ES-I3 (cell line): ENCODE measurements at regions not wholly inside any gene's neighbourhood (a gene's known extent, or its start where the extent isn't known, plus 50 kb on each side); places are given as distances from the start of the nearest gene placed in this dataset.

Source experiments
- H3K36me3 ChIP-seq: 2 replicates; pipeline ENCODE4 v1.6.1; 2013; ENCODE audit warnings: mild to moderate bottlenecking, low read length, control low read depth, moderate library complexity; ENCODE audit not compliant: insufficient read depth
- H3K4me1 ChIP-seq: 2 replicates; pipeline ENCODE4 v1.6.1; 2013; ENCODE audit warnings: mild to moderate bottlenecking, control low read depth, low read length; ENCODE audit not compliant: insufficient read depth
- H3K9ac ChIP-seq: 2 replicates; pipeline ENCODE4 v1.6.1; 2013; ENCODE audit warnings: low read depth, mild to moderate bottlenecking, low read length, moderate library complexity
- H3K9me3 ChIP-seq: 2 replicates; pipeline ENCODE4 v1.6.1; 2013; ENCODE audit warnings: mild to moderate bottlenecking, low read length, moderate library complexity; ENCODE audit not compliant: control insufficient read depth, insufficient read depth

DNA sequence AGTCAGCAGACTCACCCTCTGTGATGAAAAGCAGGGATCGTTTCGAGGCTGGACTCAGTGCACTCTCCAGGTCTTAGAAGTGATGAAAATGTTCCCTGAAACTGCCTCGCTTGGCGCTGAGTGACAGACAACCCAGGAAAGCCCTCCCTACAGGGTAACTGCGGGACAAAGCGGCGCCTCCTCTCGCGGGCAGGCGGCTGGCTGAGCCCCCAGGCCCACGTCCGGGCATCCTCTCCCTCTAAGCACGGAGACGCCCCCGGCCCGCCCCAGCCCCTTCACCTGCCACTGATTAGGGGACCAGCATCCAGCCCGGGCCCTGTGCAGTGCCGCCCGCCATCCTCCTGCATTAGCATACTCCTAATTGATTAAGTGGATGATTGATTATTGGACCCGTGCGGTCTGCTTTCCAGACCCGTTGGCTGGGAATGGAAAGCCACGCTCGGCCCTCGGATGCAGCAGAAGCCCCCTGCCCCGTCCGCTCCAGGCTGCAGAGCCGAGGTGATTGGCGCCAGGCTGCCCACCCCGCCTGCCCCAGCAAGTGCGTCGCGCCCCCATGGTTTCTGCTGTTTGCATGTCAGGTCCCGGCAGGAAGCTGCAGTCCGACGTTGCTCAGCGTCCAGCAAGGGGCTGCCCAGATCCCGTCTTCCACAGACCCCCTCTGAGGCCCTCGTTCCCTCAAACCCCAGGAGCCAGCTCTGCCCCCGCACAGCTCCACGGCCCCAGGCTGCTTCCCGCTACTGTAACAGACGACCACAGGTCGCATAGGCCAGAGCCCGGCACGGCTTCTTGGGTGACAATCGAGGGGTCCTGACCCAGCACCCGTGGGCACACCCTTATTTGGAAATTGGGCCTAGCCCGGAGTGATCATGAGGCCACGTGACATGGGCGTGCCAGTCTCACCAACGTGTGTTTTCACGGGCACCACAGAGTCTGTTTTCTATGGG, 131.6 kb downstream of the DLL1 start:
- H3K9ac ChIP-seq = no peak overlapping the region
- no peaks in the 10 kb centered on the region for H3K9me3 ChIP-seq
- no peaks in the 10 kb centered on the region for H3K36me3 ChIP-seq
- no peaks in the 10 kb centered on the region for H3K4me1 ChIP-seq

DNA sequence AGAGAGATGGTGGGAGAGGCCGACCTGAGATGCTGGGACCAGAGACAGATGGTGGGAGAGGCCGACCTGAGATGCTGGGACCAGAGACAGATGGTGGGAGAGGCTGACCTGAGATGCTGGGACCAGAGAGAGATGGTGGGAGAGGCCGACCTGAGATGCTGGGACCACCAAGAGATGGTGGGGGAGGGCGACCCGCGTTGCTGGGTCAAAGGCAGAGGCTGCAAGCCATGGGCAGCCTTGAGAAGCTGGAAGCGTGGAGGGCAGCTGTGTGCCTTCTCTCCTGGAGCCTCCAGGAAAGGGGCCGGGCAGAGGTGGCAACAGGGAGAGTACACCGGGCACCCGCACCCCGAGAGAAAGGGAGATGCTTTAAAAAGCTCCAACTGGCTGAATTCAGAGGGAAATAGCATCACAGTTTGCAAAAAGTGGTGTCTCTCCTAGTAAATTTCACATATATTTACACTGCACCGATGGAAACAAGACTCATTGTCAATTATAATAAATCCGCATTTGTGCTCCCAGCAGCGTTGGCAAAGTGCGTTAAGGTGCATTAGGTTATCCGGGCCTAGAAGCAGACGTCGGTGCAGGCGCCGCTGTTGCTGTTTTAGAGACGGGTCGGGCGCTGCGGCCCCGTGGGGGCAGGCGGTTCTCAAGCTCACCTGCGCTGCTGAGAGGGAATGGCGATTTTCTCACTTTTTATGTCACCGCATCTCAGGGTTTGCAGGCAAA, 132.4 kb downstream of the DLL1 start:
- Histone ChIP-seq H3K9me3 (no peaks in the 10 kb centered on the region), H3K36me3 (no peaks in the 10 kb centered on the region), H3K4me1 (no peaks in the 10 kb centered on the region; the same call in 1 of the 2 replicates), H3K9ac (no peak overlapping the region)

DNA sequence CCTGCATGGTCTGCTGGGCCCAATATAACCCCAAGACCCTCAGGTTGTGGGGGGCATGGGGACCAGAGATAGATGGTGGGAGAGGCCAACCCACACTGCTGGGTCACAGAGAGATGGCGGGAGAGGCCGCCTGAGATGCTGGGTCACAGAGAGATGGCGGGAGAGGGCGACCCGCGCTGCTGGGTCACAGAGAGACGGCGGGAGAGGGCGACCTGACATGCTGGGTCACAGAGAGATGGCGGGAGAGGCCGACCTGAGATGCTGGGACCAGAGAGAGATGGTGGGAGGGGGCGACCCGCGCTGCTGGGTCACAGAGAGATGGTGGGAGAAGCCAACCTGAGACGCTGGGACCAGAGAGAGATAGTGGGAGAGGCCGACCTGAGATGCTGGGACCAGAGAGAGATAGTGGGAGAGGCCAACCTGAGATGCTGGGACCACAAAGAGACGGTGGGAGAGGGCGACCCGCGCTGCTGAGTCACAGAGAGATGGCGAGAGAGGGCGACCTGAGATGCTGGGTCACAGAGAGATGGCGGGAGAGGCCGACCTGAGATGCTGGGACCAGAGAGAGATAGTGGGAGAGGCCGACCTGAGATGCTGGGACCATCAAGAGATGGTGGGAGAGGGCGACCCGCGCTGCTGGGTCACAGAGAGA, 133.2 kb downstream of the DLL1 start:
- no peaks in the 10 kb centered on the region for H3K36me3 ChIP-seq
- no peaks in the 10 kb centered on the region for H3K9me3 ChIP-seq
- no peak overlapping the region for H3K9ac ChIP-seq
- H3K4me1 ChIP-seq = peaks cover 1% of the 10 kb centered on the region; the same call in 1 of the 2 replicates

DNA sequence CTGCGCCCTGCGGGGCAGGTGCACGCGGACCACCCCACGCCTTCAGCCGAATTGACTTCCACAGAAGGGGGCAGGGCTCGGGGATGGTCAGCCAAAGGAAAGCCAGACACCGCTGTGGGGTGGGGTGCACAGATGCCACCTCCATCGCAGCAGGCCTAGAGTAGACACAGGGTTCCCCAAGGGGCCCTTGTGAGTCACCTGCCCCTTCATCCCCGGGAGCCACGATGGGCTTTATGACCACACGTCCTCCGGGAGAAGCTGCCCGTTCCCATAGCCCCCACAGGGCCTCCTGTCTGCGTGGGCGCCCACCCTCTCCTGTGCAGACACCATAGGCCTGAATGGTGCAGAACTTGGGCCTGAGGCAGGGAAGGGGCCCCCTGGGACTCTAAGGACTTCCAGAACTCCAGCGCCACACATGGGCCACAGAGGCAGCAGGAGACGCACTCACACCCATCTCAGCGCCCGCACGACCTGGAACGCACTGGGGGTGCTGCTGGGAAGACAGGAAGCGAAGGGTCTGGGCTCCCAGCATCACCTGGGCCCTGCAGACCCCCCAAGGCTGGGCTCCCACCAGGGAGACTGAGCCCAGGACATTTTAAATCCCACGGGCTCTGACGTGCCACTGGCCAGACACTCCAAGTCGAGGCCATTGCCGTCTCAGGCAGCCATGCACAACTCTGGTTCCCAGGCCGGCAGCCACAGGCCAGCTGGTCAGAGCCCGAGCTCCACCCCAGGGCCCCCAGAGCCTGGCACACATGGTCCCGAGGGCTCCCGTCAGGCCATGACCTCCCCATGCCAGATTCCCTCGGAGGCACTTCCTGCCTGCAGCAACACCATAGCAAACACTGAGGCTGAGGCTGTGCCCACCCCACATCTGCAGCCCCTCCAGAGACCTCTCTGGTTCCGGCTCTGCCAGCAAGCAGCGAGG, 134.2 kb downstream of the DLL1 start:
- no peaks in the 10 kb centered on the region for H3K9me3 ChIP-seq
- no peaks in the 10 kb centered on the region for H3K36me3 ChIP-seq
- no peak overlapping the region for H3K9ac ChIP-seq
- H3K4me1 ChIP-seq = peaks cover 9% of the 10 kb centered on the region; the same call in 1 of the 2 replicates

DNA sequence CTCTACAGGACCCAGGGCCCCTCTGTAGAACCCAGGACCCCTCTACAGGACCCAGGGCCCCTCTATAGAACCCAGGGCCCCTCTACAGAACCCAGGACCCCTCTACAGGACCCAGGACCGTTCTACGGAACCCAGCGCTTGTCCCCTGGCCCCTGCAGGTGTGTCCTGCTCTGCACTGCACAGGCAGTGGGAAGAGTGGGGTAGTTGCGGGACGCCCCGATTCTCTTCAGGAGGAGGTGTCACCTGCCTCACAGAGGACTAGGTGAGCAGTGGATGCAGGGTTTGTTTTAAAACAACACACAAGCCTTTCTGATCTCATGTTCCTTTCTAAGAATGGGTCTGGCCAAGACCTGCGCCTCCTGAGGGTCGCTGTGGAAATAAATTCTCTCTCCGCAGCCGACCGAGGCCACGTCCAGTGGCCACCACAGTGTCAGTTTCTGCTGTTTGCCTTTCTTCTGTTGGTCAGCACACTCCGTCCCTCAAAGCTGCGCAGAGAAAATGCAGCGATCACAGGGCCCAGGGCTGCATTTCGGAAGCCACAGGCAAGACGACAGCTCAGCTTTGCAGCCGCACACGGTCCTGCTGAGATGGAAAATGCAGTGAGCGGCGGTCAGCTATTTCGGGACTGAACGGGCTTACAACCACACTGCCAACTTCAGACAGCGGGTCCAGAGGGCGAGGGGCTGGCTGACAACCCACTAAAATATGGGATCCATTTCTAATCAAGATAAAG, 135.2 kb downstream of the DLL1 start:
- Histone ChIP-seq H3K9me3 (no peaks in the 10 kb centered on the region), H3K4me1 (peaks cover 9% of the 10 kb centered on the region; the same call in 1 of the 2 replicates), H3K9ac (no peak overlapping the region)

DNA sequence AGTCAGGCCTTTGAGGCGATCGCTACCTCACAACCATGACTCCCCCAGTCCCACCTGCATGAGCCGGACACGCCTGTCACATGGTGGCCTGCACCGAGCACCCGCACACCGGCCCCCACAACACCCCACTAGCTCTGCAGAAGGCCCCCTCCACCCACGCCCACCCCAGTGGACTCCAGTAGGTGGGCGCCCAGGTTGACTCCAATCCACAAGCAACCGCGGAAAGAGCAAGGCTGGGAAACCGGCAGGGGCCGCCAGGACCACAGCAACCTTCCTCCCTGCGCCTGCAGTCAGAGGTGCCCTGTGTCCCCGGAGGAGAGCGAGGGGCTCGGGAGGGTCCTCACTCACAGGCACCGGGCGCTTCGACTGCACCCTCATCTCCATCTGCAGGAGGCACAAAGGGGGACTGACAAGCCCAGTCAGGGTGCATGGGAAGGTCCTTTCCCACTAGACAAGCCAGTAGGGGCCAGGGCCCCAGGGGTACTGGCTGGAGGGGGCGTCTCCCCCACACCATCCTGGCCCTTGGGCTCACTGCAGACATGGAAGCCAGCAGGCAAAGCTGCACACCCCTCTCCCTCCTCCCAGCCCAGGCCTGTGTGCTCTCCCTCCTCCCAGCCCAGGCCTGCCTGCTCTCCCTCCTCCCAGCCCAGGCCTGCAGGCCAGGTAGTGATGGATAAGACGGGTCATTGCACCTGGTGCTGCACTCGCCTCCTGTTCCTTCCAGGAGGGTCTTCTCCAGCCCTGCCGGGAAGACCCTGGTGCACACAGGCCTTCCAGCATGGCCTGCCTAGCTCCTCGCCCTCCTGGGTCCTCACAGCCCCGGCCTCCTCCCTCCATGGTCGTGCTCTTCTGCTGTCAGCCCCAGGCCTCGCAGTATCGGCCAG, 137.2 kb downstream of the DLL1 start:
- no peaks in the 10 kb centered on the region for H3K36me3 ChIP-seq
- H3K9ac ChIP-seq = no peak overlapping the region
- no peaks in the 10 kb centered on the region for H3K9me3 ChIP-seq
- peaks cover 9% of the 10 kb centered on the region; the same call in 1 of the 2 replicates for H3K4me1 ChIP-seq

More for the DNA sequence above, 135.2 kb downstream of the DLL1 start:
- no peaks in the 10 kb centered on the region for H3K36me3 ChIP-seq

DNA sequence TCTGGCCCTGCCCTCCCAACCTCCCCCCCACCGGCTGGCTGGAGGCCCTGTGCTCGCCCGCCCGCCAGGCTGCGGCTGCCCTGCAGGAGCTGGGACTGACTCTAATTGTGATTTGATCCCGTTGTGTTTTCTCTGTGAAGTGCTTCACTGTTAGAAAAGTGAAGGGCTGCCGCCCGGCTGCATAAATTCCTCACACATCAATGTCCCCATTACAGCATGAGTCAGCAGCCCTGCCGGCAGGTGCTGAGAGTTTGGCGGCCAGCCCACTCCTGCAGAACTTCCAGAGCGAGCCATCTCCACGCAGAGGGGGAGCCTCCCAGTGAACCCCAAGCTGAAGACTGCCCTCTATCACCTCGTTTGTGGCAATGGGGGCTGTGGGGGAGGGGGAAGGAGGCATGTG, 137.9 kb downstream of the DLL1 start:
- H3K9me3 ChIP-seq = no peaks in the 10 kb centered on the region

DNA sequence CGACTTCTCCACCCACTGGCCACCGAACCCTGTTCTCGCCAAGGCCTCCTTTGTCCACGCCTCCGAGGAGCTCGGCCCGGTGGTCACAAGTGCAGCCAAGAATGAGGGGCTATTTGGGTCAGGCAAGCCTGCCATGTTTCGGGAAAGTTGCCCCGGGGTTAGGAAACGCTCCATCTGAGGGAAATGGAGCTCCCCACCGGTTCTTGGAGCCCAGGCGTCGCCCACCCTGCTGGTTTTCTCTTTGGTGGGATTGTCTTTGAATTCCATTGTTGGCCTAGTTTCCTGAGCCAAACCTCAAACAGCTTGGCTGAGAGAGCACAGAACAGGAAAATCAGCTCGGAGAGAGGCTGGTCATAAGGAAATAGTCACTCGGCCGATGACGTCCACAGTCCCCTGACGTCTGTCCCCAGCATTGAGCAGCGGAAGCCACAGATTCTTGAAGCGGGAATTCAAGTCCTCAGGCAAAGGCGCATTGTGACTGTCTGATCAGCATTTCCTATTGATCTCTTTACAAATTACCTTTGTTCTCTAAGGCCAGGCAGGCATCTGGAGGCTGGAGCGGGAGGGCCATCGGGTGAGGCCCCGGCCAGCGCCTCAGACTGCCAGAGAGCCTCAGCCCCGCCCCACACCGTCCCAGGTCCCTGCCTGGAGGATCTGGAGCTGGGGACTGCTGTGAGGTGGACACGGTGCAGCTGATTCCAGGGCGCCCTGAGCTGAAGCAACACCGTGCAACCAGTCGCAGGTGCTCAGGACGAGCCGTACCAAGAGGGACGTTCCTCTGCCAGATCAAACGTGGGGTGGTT, 138.6 kb downstream of the DLL1 start:
- peak overlapping the region; percentile 15; the same call in 1 of the 2 replicates for H3K9ac ChIP-seq
- H3K9me3 ChIP-seq = no peaks in the 10 kb centered on the region
- H3K4me1 ChIP-seq = peaks cover 9% of the 10 kb centered on the region; the same call in 1 of the 2 replicates
- no peaks in the 10 kb centered on the region for H3K36me3 ChIP-seq

More for the DNA sequence above, 137.9 kb downstream of the DLL1 start:
- Histone ChIP-seq H3K4me1 (peaks cover 9% of the 10 kb centered on the region; the same call in 1 of the 2 replicates), H3K9ac (peak overlapping the region; percentile 15; the same call in 1 of the 2 replicates), H3K36me3 (no peaks in the 10 kb centered on the region)

DNA sequence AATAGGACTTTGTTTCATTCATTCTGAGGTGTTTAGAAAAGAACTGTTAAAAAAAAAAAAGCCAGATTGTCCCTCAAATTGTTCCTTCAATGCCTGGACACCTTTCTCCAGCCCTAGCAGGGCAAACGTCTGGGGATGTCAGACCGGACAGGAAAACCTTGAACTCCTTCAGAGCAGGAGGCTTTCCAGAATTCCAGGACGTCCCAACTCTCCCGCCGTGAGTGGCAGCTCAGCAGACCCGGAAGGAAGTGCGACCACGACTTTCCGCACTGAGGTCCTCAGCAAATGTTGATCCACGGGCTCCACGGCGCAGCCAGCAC, 139.1 kb downstream of the DLL1 start:
- Histone ChIP-seq H3K9ac (no peak overlapping the region), H3K9me3 (no peaks in the 10 kb centered on the region), H3K36me3 (no peaks in the 10 kb centered on the region), H3K4me1 (peaks cover 9% of the 10 kb centered on the region; the same call in 1 of the 2 replicates)

DNA sequence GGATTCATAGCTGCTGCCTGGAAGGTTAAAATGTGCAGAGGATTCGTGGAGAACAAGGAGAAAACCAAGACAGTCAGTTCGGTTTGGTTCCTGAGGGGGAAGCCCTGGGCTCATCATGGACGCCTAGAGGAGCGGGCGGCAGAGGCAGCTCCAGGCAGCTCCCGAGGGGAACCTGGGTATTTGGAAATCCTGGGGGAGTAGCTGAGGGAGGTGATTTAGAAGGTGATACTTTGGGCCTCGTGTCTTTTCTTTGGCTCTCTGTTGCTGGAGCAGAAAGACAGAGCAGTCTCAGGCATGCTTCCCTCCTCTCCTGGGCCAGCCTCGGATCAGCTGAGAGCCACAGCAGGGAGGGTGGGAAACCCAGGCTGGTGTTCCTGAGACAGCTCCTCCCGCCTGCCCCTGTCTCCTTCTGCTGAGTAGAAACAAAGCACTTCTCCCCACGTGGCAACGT, 139.5 kb downstream of the DLL1 start:
- Histone ChIP-seq H3K36me3 (no peaks in the 10 kb centered on the region), H3K4me1 (peaks cover 9% of the 10 kb centered on the region; the same call in 1 of the 2 replicates), H3K9me3 (no peaks in the 10 kb centered on the region), H3K9ac (no peak overlapping the region)

DNA sequence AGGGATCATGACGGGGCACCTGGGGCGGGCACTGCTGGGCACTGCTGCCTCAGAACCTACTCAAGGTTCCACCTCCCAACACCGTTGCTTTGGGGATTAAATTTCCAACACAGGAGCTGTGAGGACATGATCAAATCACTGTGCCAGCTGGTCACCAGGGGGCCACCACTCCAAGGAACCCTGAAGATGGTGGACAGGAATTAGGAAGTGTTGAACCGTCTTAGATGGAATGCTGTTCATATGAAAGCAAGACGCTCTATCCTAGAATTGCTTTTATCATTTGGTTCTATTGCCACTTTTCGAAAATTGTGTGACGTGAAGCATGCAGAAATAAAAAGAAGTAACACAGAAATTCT, 140.3 kb downstream of the DLL1 start:
- no peak overlapping the region for H3K9ac ChIP-seq
- H3K4me1 ChIP-seq = peaks cover 9% of the 10 kb centered on the region; the same call in 1 of the 2 replicates
- no peaks in the 10 kb centered on the region for H3K9me3 ChIP-seq

More for the DNA sequence above, 140.3 kb downstream of the DLL1 start:
- H3K36me3 ChIP-seq = no peaks in the 10 kb centered on the region
